Activated CD4-positive, alpha-beta memory T cell treated with anti-CD3 and anti-CD28 coated beads, Interleukin-2, amount 10 ng/mL, durations not matched to agents 7 days and 5 days (primary cell): ENCODE measurements at regions not wholly inside any gene's neighbourhood (a gene's known extent, or its start where the extent isn't known, plus 50 kb on each side); places are given as distances from the start of the nearest gene placed in this dataset.

Experiments
- CTCF ChIA-PET: fragments of 350-600 bp; sonication (Branson Sonifier 250); formaldehyde crosslinking; loops from one replicate; lab custom pipeline; 2021; ENCODE audit warnings: antibody characterized with exemption, inconsistent platforms; lab: Charles Lee
- POLR2A ChIA-PET: fragments of 350-600 bp; sonication (Branson Sonifier 250); formaldehyde crosslinking; loops from one replicate; lab custom pipeline; 2021; ENCODE audit warnings: antibody characterized with exemption; lab: Charles Lee
- DNase-seq: peaks from one replicate; pipeline ENCODE4 v3.0.0-alpha.2; 2020
- H3K27ac Mint-ChIP-seq: one replicate; pipeline ENCODE4 v1.8.0; 2021; ENCODE audit warnings: mild to moderate bottlenecking, mixed read lengths
- H3K27me3 Mint-ChIP-seq: one replicate; pipeline ENCODE4 v1.8.0; 2021; ENCODE audit warnings: mixed read lengths
- H3K36me3 Mint-ChIP-seq: one replicate; pipeline ENCODE4 v1.8.0; 2021; ENCODE audit warnings: low read depth, mixed read lengths
- H3K4me1 Mint-ChIP-seq: one replicate; pipeline ENCODE4 v1.8.0; 2021; ENCODE audit warnings: mixed read lengths
- H3K4me3 Mint-ChIP-seq: one replicate; pipeline ENCODE4 v1.8.0; 2021; ENCODE audit warnings: mild to moderate bottlenecking, mixed read lengths
- H3K9me3 Mint-ChIP-seq: one replicate; pipeline ENCODE4 v1.8.0; 2021; ENCODE audit warnings: mixed read lengths

DNA sequence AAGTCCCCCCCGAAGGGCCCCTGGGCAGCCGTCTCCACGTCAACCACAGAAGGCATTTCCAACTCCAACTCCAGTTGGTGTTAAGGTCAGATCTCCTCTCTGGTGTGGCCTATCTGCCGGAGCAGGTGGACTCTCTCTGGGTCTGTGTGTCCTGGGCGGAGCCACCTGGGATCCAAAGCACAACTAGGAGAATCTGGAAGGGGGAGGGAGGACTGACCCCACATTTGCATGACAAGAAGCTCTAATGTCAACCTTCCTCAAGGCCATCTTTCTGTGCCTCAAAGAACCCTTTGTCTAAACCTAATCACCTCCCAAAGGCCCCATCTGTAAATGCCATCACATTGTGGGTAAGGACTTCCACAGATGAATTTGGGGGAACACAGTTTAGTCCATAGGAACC is 381.5 kb downstream of the UQCRFS1 start:
- Mint-ChIP-seq H3K9me3 (peaks cover 1% of the 10 kb centered on the region), H3K27ac (no peak overlapping the region), H3K4me1 (no peaks in the 10 kb centered on the region), H3K36me3 (no peaks in the 10 kb centered on the region), H3K27me3 (no peaks in the 10 kb centered on the region), H3K4me3 (no peak overlapping the region)
- CTCF ChIA-PET = no interaction called here
- POLR2A ChIA-PET = no interaction called here
- no peak for DNase-seq

GRCh38 chr19:28829762-28830161 is 383.2 kb downstream of the UQCRFS1 start:
- H3K36me3 Mint-ChIP-seq = no peaks in the 10 kb centered on the region
- DNase-seq = no peak
- H3K9me3 Mint-ChIP-seq = peaks cover 1% of the 10 kb centered on the region
- H3K27ac Mint-ChIP-seq = no peak overlapping the region
- no peaks in the 10 kb centered on the region for H3K4me1 Mint-ChIP-seq
- ChIA-PET POLR2A (no interaction called here), CTCF (no interaction called here)
- H3K4me3 Mint-ChIP-seq = no peak overlapping the region
- H3K27me3 Mint-ChIP-seq = no peaks in the 10 kb centered on the region

- DNase-seq = no peak
- Mint-ChIP-seq H3K36me3 (no peaks in the 10 kb centered on the region), H3K4me1 (no peaks in the 10 kb centered on the region), H3K4me3 (no peak overlapping the region), H3K9me3 (peaks cover 1% of the 10 kb centered on the region), H3K27me3 (no peaks in the 10 kb centered on the region), H3K27ac (no peak overlapping the region)
- ChIA-PET POLR2A (no interaction called here), CTCF (interaction anchor here (0.6 kb wide), 1 partner anchor 431 kb away, joined by 3 read pairs; no protein-coding TSS in a partner anchor)
Measured at GRCh38 chr19:28829359-28829758, 383.6 kb downstream of the UQCRFS1 start.

GRCh38 chr19:28828276-28828870 is 384.6 kb downstream of the UQCRFS1 start:
- no peak overlapping the region for H3K4me3 Mint-ChIP-seq
- no peaks in the 10 kb centered on the region for H3K27me3 Mint-ChIP-seq
- H3K4me1 Mint-ChIP-seq = no peaks in the 10 kb centered on the region
- H3K36me3 Mint-ChIP-seq = no peaks in the 10 kb centered on the region
- no peak for DNase-seq
- H3K9me3 Mint-ChIP-seq = no peaks in the 10 kb centered on the region
- ChIA-PET POLR2A (no interaction called here), CTCF (no interaction called here)
- H3K27ac Mint-ChIP-seq = no peak overlapping the region

DNA sequence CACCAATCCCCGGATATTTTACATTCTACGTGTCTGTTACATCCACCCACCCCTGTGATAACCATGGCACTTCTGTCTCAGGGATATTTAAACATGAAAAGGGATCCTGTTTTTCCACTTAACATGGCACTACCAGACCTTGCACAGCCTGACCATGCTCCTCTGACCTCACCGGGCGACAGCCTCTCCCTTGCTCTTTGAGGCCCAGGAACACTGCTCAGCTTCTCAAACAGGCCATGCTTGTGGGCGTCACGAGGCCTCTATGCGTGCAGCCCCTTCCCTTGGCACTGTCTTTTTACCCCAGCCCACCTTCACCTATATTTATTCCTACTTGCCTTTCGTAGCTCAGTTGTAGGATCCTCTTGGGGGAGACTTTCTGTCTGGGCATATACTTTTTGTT is 385.6 kb downstream of the UQCRFS1 start:
- Mint-ChIP-seq H3K27ac (no peak overlapping the region), H3K36me3 (no peaks in the 10 kb centered on the region), H3K27me3 (no peaks in the 10 kb centered on the region), H3K9me3 (no peaks in the 10 kb centered on the region), H3K4me3 (no peak overlapping the region), H3K4me1 (no peaks in the 10 kb centered on the region)
- ChIA-PET CTCF (no interaction called here), POLR2A (no interaction called here)
- DNase-seq = no peak

DNA sequence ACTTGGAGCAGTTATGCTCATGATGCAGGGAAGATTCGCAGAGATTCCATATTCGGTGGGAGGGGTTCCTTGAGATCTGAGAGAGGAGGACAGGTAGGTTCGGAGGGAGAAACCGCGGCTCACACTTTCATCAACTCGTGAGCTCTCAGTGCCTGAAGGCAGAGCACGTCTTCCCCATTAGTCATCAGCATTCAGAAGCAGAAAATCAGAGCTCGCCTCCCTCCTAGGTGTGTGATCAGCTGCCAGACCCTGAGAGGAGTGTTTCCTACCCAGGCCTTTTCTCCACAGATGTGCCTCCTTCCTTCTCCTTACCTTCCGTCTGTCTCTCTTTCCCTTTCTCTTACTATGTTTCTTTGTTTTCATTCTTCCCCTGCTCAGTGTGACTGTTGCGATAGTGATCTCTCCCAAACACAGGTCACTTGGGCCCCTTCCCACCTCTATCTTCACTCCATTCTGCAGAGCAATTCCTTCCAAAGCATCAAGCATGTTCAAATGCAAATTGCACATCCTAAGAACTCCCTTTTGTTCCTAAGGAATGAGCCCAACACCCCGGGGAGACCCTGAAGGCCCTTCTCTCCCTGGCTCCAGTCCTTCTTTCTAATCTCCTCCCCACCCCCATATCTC is 389.5 kb downstream of the UQCRFS1 start:
- H3K27ac Mint-ChIP-seq = no peak overlapping the region
- POLR2A ChIA-PET = no interaction called here
- H3K9me3 Mint-ChIP-seq = no peaks in the 10 kb centered on the region
- CTCF ChIA-PET = no interaction called here
- no peaks in the 10 kb centered on the region for H3K27me3 Mint-ChIP-seq
- DNase-seq = no peak
- no peak overlapping the region for H3K4me3 Mint-ChIP-seq
- no peaks in the 10 kb centered on the region for H3K36me3 Mint-ChIP-seq
- no peaks in the 10 kb centered on the region for H3K4me1 Mint-ChIP-seq

DNA sequence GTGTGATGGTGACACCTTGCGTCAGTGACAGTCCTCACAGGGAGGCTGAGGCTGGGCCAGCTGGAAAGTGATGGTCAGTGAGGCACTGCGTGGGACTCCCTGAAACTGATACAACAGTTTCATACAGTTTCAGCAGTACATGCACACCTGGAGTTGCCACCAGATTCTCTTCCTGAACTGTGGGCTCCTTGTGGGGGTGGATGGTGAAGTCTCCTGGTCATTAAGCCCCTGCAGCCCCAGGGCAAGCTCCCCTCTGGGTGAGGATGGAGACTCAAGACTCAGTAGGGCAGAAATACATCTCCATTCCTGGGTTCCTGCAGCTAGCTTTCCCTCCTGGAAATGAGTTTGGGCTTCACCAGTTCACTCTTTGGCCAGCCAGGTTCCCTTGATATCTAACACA is 392.7 kb downstream of the UQCRFS1 start:
- POLR2A ChIA-PET = no interaction called here
- no peaks in the 10 kb centered on the region for H3K36me3 Mint-ChIP-seq
- no peaks in the 10 kb centered on the region for H3K9me3 Mint-ChIP-seq
- no peaks in the 10 kb centered on the region for H3K27me3 Mint-ChIP-seq
- H3K4me3 Mint-ChIP-seq = no peak overlapping the region
- CTCF ChIA-PET = no interaction called here
- no peaks in the 10 kb centered on the region for H3K4me1 Mint-ChIP-seq
- no peak for DNase-seq
- H3K27ac Mint-ChIP-seq = no peak overlapping the region

DNA sequence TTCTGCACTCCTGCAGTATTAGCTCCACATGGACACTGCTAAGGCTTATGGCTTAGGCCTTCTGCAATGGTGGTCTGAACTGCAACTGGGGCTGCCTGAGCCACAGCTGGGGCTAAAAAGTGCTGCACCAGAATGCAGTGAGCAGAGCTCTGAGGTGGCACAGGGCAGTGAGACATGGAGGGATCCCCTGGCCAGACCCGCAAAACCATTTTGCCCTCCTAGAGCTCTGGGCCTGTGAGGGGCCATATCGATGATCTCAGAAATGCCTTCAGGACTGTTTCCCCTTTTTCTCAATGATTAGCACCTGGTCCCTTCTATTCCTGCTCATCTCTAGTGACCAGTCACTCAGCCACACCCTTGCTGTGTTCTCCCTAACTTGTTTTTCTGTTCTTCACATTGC is 397.7 kb downstream of the UQCRFS1 start:
- Mint-ChIP-seq H3K4me3 (no peak overlapping the region), H3K36me3 (no peaks in the 10 kb centered on the region), H3K4me1 (no peaks in the 10 kb centered on the region), H3K9me3 (no peaks in the 10 kb centered on the region), H3K27me3 (no peaks in the 10 kb centered on the region), H3K27ac (no peak overlapping the region)
- POLR2A ChIA-PET = no interaction called here
- DNase-seq = no peak
- CTCF ChIA-PET = no interaction called here

- H3K4me3 Mint-ChIP-seq = no peak overlapping the region
- H3K27me3 Mint-ChIP-seq = peaks cover 16% of the 10 kb centered on the region
Measured at GRCh38 chr19:28794301-28794700, 418.6 kb downstream of the UQCRFS1 start.

DNA sequence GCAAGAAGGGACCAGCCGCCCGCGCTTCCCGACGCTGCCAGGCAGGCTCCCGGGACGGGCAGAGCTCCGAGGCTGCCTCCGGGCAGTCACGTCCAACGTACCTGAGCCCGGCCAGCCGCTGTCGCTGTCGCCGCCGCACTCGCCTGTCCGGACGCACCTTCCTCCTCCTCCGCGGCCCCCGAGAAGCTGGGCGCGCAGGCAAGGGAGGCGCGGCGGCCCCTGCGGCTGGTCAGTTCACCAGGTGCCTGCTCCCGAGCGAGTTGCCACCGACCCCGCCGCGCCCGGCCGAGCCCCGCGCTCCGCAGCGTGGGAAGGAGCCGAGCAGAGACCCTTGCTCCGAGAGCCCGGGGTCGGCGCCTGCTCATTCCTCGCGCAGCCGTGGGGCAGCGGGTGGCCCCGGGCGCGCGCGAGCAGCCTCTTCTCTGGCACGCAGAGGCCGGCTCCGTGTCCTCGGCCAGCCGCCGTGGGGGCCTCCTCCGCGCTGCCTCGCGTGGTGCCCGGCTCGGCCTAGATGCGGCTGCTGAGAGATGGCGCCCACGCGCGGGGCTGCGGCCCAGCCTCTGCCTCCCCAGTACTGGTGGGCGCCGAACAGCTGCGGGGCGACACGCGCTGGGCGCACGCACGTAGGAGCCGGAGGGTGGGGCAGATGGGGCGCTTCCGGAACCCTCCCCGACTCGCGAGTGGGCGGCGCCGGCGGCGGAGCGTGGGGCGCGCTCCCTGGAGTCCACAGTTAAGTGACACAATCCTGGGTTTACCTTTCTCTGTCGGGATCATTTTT is 419.4 kb downstream of the UQCRFS1 start:
- no peak overlapping the region for H3K27ac Mint-ChIP-seq
- H3K27me3 Mint-ChIP-seq = peaks cover 16% of the 10 kb centered on the region
- H3K4me3 Mint-ChIP-seq = no peak overlapping the region
- DNase-seq = no peak
- peaks cover 10% of the 10 kb centered on the region for H3K36me3 Mint-ChIP-seq
- peaks cover 10% of the 10 kb centered on the region for H3K9me3 Mint-ChIP-seq
- CTCF ChIA-PET = no interaction called here
- POLR2A ChIA-PET = no interaction called here
- no peaks in the 10 kb centered on the region for H3K4me1 Mint-ChIP-seq

More at GRCh38 chr19:28794301-28794700, 418.6 kb downstream of the UQCRFS1 start:
- no peak for DNase-seq
- Mint-ChIP-seq H3K27ac (no peak overlapping the region), H3K36me3 (peaks cover 10% of the 10 kb centered on the region), H3K4me1 (no peaks in the 10 kb centered on the region), H3K9me3 (peaks cover 10% of the 10 kb centered on the region)
- ChIA-PET CTCF (no interaction called here), POLR2A (no interaction called here)

- CTCF ChIA-PET = no interaction called here
- H3K27me3 Mint-ChIP-seq = no peaks in the 10 kb centered on the region
- DNase-seq = no peak
- H3K27ac Mint-ChIP-seq = no peak overlapping the region
- H3K36me3 Mint-ChIP-seq = peaks cover 3% of the 10 kb centered on the region
- peaks cover 16% of the 10 kb centered on the region for H3K9me3 Mint-ChIP-seq
- no peak overlapping the region for H3K4me3 Mint-ChIP-seq
- no peaks in the 10 kb centered on the region for H3K4me1 Mint-ChIP-seq
- POLR2A ChIA-PET = no interaction called here
Measured at GRCh38 chr19:28785971-28786370, 427.0 kb downstream of the UQCRFS1 start.

DNA sequence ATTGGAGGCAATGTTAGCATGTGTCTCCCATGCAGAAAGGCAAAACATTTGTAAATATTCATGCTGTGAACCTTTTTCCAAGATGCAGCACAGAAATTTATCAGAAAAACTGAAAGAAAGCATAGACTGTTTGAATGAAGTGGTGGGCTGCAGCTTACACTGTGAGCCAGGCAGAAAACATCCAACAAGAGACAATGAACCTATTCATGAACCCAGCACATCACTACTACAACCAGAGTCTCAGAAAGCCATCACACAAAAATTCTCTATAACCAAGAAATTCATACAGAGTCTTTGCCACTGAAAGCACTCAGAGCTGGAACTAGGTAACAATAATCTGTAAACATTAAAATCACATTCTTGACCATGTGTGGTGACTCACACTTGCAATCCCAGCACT is 448.9 kb downstream of the UQCRFS1 start:
- H3K27ac Mint-ChIP-seq = no peak overlapping the region
- no peak overlapping the region for H3K4me3 Mint-ChIP-seq
- peaks cover 8% of the 10 kb centered on the region for H3K9me3 Mint-ChIP-seq
- DNase-seq = no peak
- H3K27me3 Mint-ChIP-seq = no peaks in the 10 kb centered on the region
- no peaks in the 10 kb centered on the region for H3K4me1 Mint-ChIP-seq
- ChIA-PET POLR2A (no interaction called here), CTCF (no interaction called here)
- no peaks in the 10 kb centered on the region for H3K36me3 Mint-ChIP-seq

GRCh38 chr19:28746478-28746877 is 466.5 kb downstream of the UQCRFS1 start:
- no peak for DNase-seq
- CTCF ChIA-PET = no interaction called here
- POLR2A ChIA-PET = no interaction called here

More at GRCh38 chr19:28746478-28746877, 466.5 kb downstream of the UQCRFS1 start:
- Mint-ChIP-seq H3K27ac (no peak overlapping the region), H3K36me3 (no peaks in the 10 kb centered on the region), H3K9me3 (no peaks in the 10 kb centered on the region), H3K4me1 (no peaks in the 10 kb centered on the region), H3K4me3 (no peak overlapping the region), H3K27me3 (no peaks in the 10 kb centered on the region)
